ENCODE measurements at regions not wholly inside any gene's neighbourhood (a gene's known extent, or its start where the extent isn't known, plus 50 kb on each side); places are given as distances from the start of the nearest gene placed in this dataset.

GRCh38 chr13:110985541-110985940 is 70.7 kb upstream of the ANKRD10 start:
- TF ChIP-seq POLR2A (IDR thresholded peaks at IDR 0.05) (no peak), POLR2AphosphoS5 (IDR thresholded peaks at IDR 0.05) (no peak)
